GM12872 (cell line): ENCODE measurements at regions not wholly inside any gene's neighbourhood (a gene's known extent, or its start where the extent isn't known, plus 50 kb on each side); places are given as distances from the start of the nearest gene placed in this dataset.

Experiments
- CTCF ChIP-seq: IDR thresholded peaks from 3 replicates; pipeline ENCODE4 v1.5.1; 2011; ENCODE audit warnings: low read depth, mild to moderate bottlenecking, low read length, moderate library complexity; ENCODE audit not compliant: insufficient read depth

GRCh38 chr10:45209888-45210287, 105.5 kb downstream of the OR13A1 start:
- no peak for TF ChIP-seq CTCF

DNA sequence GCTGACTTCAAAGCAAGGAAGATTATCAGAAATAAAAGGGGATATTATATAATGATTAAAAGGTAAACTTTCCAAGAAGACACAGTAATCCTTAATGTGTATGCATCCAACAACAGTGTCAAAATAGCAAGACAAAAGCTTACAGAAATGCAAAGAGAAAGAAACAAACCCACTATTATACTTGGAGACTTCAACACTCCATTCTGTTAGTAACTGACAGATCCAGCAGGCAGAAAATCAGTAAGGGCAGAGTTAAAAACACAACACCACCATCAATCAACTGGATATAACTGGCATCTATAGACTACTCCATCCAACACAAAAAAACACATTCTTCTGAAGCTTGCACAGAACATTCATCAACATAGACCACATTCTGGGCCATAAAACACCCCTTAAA, 103.8 kb downstream of the OR13A1 start:
- TF ChIP-seq CTCF: no peak

DNA sequence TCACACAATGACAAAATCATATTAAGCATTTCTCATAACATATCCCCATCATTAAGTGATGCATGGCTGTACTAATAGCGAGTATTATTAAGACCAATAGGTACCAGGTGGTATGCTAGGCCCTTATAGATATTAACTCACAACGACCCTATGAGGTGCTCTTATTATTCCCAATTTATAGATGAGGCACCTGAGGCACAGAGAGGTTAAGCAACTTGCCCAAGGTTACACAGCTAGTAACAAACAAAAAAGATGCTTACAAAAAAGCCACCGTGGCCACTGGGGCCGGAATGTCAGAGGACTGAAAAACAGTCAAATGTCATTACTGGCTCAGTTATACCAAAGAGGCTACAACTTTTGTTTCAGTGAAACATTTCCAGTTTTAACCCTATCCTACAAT, 96.0 kb downstream of the OR13A1 start:
- no peak for TF ChIP-seq CTCF

DNA sequence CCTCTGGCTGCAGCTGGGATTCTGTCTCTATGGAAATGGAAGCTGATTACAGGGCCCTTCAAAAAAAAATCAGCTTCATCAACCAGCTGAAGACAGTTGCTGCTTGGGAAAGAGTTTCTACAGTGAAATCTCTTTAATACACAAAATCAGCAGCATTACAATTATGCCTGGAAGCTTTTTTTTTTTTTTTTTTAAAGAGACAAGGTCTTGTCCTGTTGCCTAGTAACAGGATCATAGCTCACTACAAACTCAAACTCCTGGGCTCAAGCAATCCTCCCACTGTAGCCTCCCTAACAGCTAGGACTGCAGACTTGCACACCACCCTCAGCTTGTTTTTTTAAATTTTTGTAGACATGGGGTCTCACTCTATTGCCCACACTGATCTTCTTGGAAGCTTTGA, 94.5 kb downstream of the OR13A1 start:
- no peak for TF ChIP-seq CTCF

- no peak for TF ChIP-seq CTCF
These were observed 91.1 kb downstream of the OR13A1 start for GRCh38 chr10:45224219-45224841.

GRCh38 chr10:45227042-45227441, 88.4 kb downstream of the OR13A1 start:
- TF ChIP-seq CTCF: no peak

GRCh38 chr10:45227456-45227855, 88.0 kb downstream of the OR13A1 start:
- no peak for TF ChIP-seq CTCF
